ENCODE measurements at regions not wholly inside any gene's neighbourhood (a gene's known extent, or its start where the extent isn't known, plus 50 kb on each side); places are given as distances from the start of the nearest gene placed in this dataset.

DNA sequence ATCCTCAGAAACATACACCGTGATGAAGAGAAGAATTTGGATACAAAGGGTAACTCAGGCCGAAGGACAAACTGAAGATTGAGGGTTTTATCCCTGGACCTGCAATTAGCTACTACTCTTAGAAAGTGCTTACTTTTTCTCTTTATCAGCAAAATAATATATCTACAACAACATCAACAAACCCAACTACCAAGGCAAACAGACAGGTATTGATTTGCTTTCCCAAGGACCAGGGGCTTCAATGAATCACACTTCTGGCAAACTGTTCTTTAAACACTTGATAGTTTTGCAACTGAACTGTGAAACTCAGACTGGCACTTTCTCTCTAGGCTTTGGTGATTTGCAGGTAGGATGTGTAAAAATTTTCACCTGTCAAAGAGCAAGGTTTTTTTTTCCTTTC, 247.5 kb downstream of the SEC23A start:
- no peak for TF ChIP-seq CTCF (IDR thresholded peaks at IDR 0.05 in 2 of 3, conservative IDR thresholded peaks at IDR 0.05 in 1 of 3; ENCODE audit: borderline replicate concordance in 1 of 3, insufficient read depth in 1 of 3, low read depth in 2 of 3, low read length in 2 of 3)
- no peak for TF ChIP-seq POLR2A (IDR thresholded peaks at IDR 0.05; ENCODE audit: borderline replicate concordance, extremely low read depth, insufficient read depth, insufficient read length)
- TF ChIP-seq SIN3A (IDR thresholded peaks at IDR 0.05; ENCODE audit: low read depth), result no peak
- no peak for TF ChIP-seq RAD21 (IDR thresholded peaks at IDR 0.05; ENCODE audit: low read depth)

Data from HCT116 (cell line).